H1 (cell line): ENCODE measurements at regions not wholly inside any gene's neighbourhood (a gene's known extent, or its start where the extent isn't known, plus 50 kb on each side); places are given as distances from the start of the nearest gene placed in this dataset.

Source experiments
- CREB1 ChIP-seq: IDR thresholded peaks from 2 replicates; pipeline ENCODE4 v1.6.1; 2012; ENCODE audit warnings: inconsistent platforms
- EGR1 ChIP-seq: IDR thresholded peaks from 2 replicates; pipeline ENCODE4 v1.6.1; 2011; ENCODE audit warnings: low read depth, low read length, borderline replicate concordance

DNA sequence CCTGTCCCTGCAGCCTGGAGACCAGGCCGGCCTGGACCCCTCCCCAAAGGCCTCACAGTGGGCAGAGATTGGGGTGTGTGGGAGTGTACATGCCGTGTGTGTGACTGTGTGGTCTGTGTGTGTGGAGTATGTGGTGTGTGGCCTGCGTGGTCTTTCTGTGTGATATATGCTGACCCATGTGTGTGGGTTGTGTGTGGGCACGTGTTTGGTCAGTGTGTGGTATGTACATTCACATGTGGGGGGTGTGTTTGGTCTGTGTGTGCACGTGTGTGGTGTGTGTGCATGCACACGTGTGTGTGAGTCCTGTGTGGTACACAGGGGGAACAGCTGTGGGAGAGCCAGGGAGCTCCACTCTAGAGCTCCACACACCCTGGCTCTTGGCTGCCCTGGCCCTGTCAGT lies 1185.1 kb downstream of the BRD1 start (continued):
- TF ChIP-seq EGR1 (no peak), CREB1 (no peak)
